Activated CD4-positive, CD25-positive, alpha-beta regulatory T cell treated with anti-CD3 and anti-CD28 coated beads, Interleukin-2, amount 50 U/mL, for 16 hours (primary cell): ENCODE measurements at regions not wholly inside any gene's neighbourhood (a gene's known extent, or its start where the extent isn't known, plus 50 kb on each side); places are given as distances from the start of the nearest gene placed in this dataset.

Source experiments
- DNase-seq: peaks from one replicate; pipeline ENCODE4 v3.0.0-alpha.2; 2020; ENCODE audit warnings: low read depth, low spot score

DNA sequence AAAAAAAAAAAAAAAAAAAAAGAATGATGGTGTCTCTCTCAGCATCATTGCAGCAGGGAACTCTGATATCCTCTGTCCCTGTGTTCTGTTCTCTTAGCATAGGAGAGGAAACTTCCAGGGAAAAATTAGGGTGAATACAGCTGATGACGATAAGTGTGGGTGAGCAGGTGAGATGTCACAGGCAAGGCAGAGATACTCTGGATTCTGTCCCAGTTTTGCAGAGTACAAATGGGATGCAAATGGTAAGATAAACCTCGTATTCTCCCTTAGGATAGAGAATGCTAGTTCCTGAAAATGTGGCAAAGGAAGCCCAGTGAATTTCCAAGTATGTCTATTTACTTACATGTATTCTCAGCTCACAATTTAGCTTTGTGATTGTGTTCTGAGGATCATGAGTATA is 671.6 kb upstream of the BOD1L1 start:
- no peak for DNase-seq

DNA sequence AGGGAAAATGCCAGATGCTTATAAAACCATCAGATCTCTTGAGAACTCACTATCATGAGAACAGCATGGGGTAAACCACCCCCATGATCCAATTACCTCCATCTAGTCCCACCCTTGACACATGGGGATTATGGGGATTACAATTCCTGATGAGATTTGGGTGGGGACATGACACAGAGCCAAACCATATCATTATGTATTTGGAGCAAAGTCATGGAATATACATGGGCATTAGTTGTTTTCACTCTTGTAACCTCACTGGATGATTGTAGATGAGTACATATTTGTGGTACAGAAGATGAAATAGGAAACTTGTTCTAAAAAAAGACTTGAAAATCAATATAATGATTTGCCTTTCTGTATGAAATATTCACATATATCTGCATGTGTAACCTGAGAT is 674.5 kb upstream of the BOD1L1 start:
- DNase-seq: no peak

DNA sequence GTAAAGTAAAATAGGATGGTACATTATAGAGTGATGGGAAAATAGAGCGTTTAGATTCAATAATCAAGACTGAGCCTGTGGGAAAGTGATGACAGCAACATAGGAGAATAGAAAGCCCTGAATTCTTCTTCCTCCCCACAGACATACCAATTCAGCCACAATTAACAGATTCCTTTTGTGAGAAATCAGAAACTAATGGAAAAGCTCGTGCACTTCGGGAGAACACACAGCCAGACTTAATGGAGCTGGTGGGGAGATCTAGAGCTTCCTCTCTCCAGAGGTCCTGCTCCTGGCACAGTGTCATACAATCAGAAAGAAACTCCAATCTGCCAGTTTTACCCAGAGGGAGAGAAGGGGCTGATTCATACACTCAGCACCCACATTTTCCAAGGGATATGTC is 676.3 kb upstream of the BOD1L1 start:
- no peak for DNase-seq

- DNase-seq: no peak
These were observed 680.7 kb upstream of the BOD1L1 start for GRCh38 chr4:14308229-14308651.

DNA sequence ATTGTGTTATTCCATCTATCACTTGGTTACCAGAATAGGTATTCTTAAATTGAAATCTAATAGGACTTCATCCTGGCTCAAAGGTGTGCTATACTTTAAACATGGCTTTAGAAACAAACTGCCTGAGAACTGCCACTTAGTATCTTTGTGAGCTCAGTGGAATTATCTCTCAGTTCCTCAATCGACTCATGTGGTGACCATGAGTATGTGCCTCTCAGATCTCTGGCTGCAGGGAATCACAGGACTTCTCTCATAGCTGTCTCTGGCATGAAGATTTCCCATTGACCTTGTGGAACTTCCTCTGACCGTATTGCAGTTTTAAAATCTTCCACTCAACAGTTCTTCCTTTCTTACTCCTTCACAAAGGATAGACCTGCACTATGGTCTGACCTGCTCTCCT is 681.9 kb upstream of the BOD1L1 start:
- no peak for DNase-seq

- DNase-seq: no peak
These were observed 686.2 kb upstream of the BOD1L1 start for GRCh38 chr4:14313757-14314156.

GRCh38 chr4:14315129-14315528 is 687.2 kb upstream of the CPEB2 start:
- no peak for DNase-seq

GRCh38 chr4:14317351-14317750 is 684.9 kb upstream of the CPEB2 start:
- DNase-seq: no peak

DNA sequence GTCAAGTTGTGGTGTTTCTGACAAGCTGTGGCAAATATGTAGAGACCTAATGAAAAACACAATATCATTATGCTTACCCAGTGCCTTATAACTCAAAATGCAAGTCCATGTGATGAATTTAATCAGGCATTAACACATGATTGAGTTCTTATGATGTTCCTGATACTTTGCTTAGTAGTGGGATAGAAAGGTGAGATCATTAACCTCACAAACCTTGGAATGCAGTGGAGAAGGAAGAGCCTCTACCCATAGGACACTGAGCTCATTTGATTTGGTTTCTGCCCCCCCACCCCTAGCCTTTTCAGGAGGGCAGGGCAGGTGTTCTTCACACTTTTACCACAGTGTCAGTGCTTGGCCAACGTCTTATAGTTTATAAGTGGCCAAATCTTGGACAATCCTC is 683.6 kb upstream of the CPEB2 start:
- no peak for DNase-seq

- DNase-seq: no peak
These were observed 680.6 kb upstream of the CPEB2 start for GRCh38 chr4:14321723-14322122.

GRCh38 chr4:14323191-14323590 is 679.1 kb upstream of the CPEB2 start:
- DNase-seq: no peak

DNA sequence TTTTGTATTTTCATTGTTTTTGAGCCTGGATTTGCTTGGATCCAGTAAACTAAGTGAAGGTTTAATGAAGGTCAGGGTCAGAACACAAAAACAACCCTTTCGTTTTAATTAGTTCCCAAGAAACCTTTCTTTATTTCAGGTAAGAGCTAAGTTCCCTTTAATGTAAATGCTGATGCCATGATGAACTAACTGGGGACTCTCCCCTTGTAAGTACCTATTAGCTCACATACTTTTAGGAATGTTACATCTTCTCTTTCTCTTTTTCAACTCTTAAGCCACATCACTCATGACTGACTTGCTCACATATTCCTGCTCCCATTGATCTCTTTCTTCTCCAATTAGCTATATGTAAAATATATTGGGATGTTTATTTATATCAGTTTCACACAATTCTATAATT is 673.1 kb upstream of the CPEB2 start:
- no peak for DNase-seq

GRCh38 chr4:14333616-14334015 is 668.7 kb upstream of the CPEB2 start:
- no peak for DNase-seq

DNA sequence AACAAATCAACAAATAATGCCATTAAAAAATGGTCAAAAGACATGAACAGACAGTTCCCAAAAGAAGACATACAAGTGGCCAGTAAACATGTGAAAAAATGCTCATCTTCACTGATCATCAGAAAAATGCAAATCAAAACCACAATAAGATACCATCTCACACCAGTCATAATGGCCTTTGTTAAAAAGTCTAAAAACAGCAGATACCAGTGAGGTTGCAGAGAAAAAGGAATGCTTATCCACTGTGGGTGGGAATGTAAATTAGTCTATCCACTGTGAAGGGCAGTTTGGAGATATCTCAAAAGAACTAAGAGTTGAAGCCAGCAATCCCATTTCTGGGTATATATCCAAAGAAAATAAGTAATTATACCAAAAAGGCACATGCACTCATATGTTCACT is 668.1 kb upstream of the CPEB2 start:
- no peak for DNase-seq

- no peak for DNase-seq
These were observed 666.4 kb upstream of the CPEB2 start for GRCh38 chr4:14335872-14336271.

DNA sequence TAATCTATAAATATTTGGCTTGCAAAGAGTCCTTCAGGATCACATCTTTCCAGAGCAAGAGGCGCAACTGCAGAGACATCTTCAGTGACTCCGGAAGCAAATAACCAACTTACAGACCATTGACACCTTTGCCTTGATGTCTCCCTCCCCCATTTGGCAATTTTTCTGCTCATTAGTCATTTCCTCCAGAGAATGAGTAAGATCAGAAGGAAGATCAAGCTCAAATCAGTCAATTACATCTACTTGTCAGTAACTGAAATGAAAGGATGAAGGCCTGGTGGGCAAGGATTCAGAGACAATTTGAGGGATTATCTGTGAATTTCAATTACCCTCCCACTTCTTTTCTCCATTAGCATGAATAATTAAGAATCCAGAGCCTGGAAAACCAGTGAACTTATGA is 665.6 kb upstream of the CPEB2 start:
- DNase-seq: no peak

GRCh38 chr4:14337892-14338584 is 664.2 kb upstream of the CPEB2 start:
- DNase-seq: no peak

DNA sequence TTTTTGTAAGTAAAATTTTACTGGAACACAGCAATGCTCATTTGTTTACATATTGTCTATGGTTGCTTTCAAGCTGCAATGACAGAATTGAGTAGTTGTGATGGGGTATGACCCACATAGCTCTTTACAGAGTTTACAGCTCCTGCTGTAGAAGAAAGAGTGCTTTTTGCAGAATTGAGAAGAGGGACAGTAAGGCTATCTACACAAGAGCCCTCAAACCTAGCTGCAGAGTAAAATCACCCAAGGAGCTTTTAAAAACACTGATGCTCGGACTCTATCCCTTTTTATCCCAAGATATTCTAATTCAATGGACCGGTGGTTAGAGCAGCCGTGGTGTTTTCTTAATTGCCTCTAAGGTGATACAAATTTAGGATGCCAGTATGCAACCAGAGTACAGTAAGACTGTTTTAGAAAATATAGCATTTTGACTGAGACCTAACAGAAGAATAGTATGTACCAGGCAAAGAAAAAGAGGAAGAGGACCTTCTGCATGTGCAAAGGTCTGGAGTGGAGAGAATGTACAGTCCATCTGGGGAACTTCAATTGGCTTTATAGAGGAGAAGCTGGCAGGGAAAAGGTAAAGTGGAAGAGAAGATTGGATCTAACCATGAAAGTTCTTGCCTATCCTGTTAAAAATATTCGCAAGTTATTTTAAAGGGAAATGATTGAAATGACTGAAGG is 663.6 kb upstream of the CPEB2 start:
- DNase-seq: no peak

GRCh38 chr4:14339715-14340114 is 662.6 kb upstream of the CPEB2 start:
- no peak for DNase-seq

DNA sequence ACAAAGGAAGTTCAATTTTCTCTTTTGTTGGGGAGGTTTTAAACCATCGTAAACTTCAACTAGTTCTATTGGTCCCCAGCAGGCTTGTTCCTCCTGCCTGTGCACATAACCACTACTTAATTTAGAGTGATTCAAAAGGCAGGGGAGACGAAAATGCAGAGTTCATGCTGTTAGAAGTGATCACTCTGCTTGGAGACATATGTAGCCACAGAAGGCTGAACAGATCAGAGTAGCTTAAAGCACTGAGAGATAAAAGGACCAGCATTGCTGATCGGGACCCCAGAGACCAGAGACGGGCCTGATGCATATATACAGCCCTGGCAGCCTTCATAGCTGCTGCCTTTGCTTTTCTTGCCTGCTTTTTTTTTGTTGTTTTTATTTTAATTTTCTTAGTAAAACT is 662.0 kb upstream of the CPEB2 start:
- DNase-seq: no peak

- DNase-seq: no peak
These were observed 658.3 kb upstream of the CPEB2 start for GRCh38 chr4:14343961-14344360.

- no peak for DNase-seq
These were observed 656.9 kb upstream of the CPEB2 start for GRCh38 chr4:14345356-14345775.

DNA sequence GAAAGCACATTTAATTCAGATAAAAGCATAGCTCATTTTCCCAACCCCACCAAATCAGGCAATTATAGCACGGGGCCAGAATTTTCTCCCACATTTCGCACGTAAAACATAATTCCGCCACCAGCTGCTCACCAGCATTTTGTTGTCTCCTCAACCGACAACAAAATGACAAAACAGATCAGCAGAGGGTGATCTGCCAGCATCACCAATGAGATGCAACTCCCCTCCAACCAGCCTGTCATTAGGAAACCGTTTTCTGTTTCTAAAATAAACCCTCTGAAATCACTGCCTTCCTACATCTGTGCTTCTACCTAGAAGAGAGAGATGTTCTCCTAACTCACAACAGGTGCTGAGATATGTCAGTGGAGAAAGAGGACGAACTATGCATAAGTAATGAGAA is 654.8 kb upstream of the CPEB2 start:
- no peak for DNase-seq

GRCh38 chr4:14348506-14348905 is 653.8 kb upstream of the CPEB2 start:
- DNase-seq: no peak
